HG03108 (cell line): ENCODE measurements at regions not wholly inside any gene's neighbourhood (a gene's known extent, or its start where the extent isn't known, plus 50 kb on each side); places are given as distances from the start of the nearest gene placed in this dataset.

Source experiments
- ATAC-seq: cut with Tn5 transposase; IDR thresholded peaks from one replicate; pipeline ENCODE4 v1.9.1; 2021; ENCODE audit warnings: moderate library complexity; ENCODE audit not compliant: unreplicated experiment

GRCh38 chr1:113255720-113256347 lies 134.5 kb upstream of the MAGI3 start:
- ATAC-seq, result no peak

GRCh38 chr1:113256348-113256729 lies 134.0 kb upstream of the MAGI3 start:
- ATAC-seq, result no peak

GRCh38 chr1:113259988-113260387 lies 130.3 kb upstream of the MAGI3 start:
- no peak for ATAC-seq

GRCh38 chr1:113265196-113265595 lies 125.1 kb upstream of the MAGI3 start:
- ATAC-seq, result no peak

- ATAC-seq, result no peak
These were observed 123.5 kb upstream of the MAGI3 start for GRCh38 chr1:113266788-113267187.

- no peak for ATAC-seq
These were observed 120.9 kb upstream of the MAGI3 start for GRCh38 chr1:113269168-113269963.

- no peak for ATAC-seq
These were observed 119.3 kb upstream of the MAGI3 start for GRCh38 chr1:113271039-113271438.

- ATAC-seq, result no peak
These were observed 115.2 kb upstream of the MAGI3 start for GRCh38 chr1:113275083-113275482.

GRCh38 chr1:113275691-113276090 lies 114.6 kb upstream of the MAGI3 start:
- no peak for ATAC-seq

- ATAC-seq, result no peak
These were observed 113.8 kb upstream of the MAGI3 start for GRCh38 chr1:113276507-113276906.

GRCh38 chr1:113278371-113278770 lies 111.9 kb upstream of the MAGI3 start:
- no peak for ATAC-seq

GRCh38 chr1:113278777-113279176 lies 111.5 kb upstream of the MAGI3 start:
- no peak for ATAC-seq

GRCh38 chr1:113279776-113280391 lies 110.4 kb upstream of the MAGI3 start:
- ATAC-seq, result no peak

GRCh38 chr1:113280581-113280980 lies 109.7 kb upstream of the MAGI3 start:
- ATAC-seq, result no peak

GRCh38 chr1:113281550-113281949 lies 108.8 kb upstream of the MAGI3 start:
- ATAC-seq, result no peak

- ATAC-seq, result no peak
These were observed 108.1 kb upstream of the MAGI3 start for GRCh38 chr1:113282008-113282892.

GRCh38 chr1:113282893-113283285 lies 107.4 kb upstream of the MAGI3 start:
- ATAC-seq, result no peak

- ATAC-seq, result no peak
These were observed 106.4 kb upstream of the MAGI3 start for GRCh38 chr1:113283914-113284313.

- ATAC-seq, result no peak
These were observed 104.2 kb upstream of the MAGI3 start for GRCh38 chr1:113286156-113286555.

GRCh38 chr1:113291777-113292602 lies 98.3 kb upstream of the MAGI3 start:
- no peak for ATAC-seq
